Body of pancreas (tissue), 4 donors: ENCODE measurements at regions not wholly inside any gene's neighbourhood (a gene's known extent, or its start where the extent isn't known, plus 50 kb on each side); places are given as distances from the start of the nearest gene placed in this dataset.

Source experiments
- CTCF ChIP-seq, 7 experiments: fragments of 450-650 bp in 4 of 7; fragments of 200-600 bp in 3 of 7; sonication (generic) in 3 of 7; IDR thresholded peaks; one replicate each; pipeline ENCODE4 v1.5.1; 2016 to 2019; ENCODE audit warnings: antibody characterized with exemption in 7 of 7
- POLR2A ChIP-seq, 3 donors: fragments of 450-650 bp; IDR thresholded peaks; one replicate each; pipeline ENCODE4 v1.6.1; 2016; ENCODE audit warnings: antibody characterized with exemption in 3 of 3, mild to moderate bottlenecking in 2 of 3

- TF ChIP-seq CTCF (IDR thresholded peaks at IDR 0.05) (no peak), POLR2A (IDR thresholded peaks at IDR 0.05) (no peak)
These were observed 252.0 kb downstream of the CTTN start for GRCh38 chr11:70650075-70650909.
